ENCODE measurements at regions not wholly inside any gene's neighbourhood (a gene's known extent, or its start where the extent isn't known, plus 50 kb on each side); places are given as distances from the start of the nearest gene placed in this dataset.

- no peak for TF ChIP-seq SMAD3 (CRISPR knock-in tag; IDR thresholded peaks at IDR 0.05; ENCODE audit: borderline replicate concordance)
- TF ChIP-seq CREB1 (CRISPR knock-in tag; IDR thresholded peaks at IDR 0.05) = no peak
- TF ChIP-seq JUN (CRISPR knock-in tag; IDR thresholded peaks at IDR 0.05) = no peak
Observed at GRCh38 chr9:11973511-11973910, 719.7 kb upstream of the TYRP1 start.
